ENCODE measurements at regions not wholly inside any gene's neighbourhood (a gene's known extent, or its start where the extent isn't known, plus 50 kb on each side); places are given as distances from the start of the nearest gene placed in this dataset.

GRCh38 chr4:146124023-146124680, 51.4 kb upstream of the LSM6 start:
- TF ChIP-seq POLR2AphosphoS5 (IDR thresholded peaks at IDR 0.05; ENCODE audit: low read depth, low read length), result no peak
- TF ChIP-seq TAF1 (IDR thresholded peaks at IDR 0.05; ENCODE audit: low read depth, low read length), result no peak
- TF ChIP-seq POLR2A (IDR thresholded peaks at IDR 0.05; ENCODE audit: low read depth, low read length), result no peak
- TF ChIP-seq SPI1 (IDR thresholded peaks at IDR 0.05; ENCODE audit: low read depth, low read length), result no peak
- TF ChIP-seq PAX5 (IDR thresholded peaks at IDR 0.05; ENCODE audit: insufficient read depth, low read length, severe bottlenecking), result no peak
- TF ChIP-seq POU2F2 (IDR thresholded peaks at IDR 0.05; ENCODE audit: low read depth, low read length), result peak; percentile 93; the same call in 1 of the 2 replicates
